Putamen (tissue), 1 donor: ENCODE measurements at regions not wholly inside any gene's neighbourhood (a gene's known extent, or its start where the extent isn't known, plus 50 kb on each side); places are given as distances from the start of the nearest gene placed in this dataset.

Experiments
- DNase-seq: peaks from one replicate; pipeline ENCODE4 v3.0.0-alpha.2; 2016; ENCODE audit warnings: low spot score

GRCh38 chr3:34972481-34972880, 666.8 kb upstream of the ARPP21 start:
- DNase-seq, result no peak

DNA sequence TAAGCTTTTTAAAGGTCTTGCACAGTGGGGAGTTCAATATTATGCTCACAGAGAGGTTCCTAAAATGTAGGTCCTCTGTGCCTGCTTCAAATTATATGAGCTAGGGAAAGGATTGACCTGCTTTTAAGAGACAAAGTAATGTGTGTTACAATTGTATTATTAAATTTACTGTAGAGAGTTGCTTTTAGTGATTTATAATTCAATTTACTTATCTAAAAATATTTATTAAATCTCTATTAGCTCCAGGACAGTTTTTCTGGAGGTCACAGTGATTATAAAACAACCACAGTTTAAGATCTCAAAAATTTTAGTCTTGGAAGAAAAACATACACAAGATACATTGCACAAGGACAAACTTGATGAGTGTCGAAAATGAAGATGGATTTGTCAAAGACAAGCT, 665.7 kb upstream of the ARPP21 start:
- DNase-seq, result no peak

DNA sequence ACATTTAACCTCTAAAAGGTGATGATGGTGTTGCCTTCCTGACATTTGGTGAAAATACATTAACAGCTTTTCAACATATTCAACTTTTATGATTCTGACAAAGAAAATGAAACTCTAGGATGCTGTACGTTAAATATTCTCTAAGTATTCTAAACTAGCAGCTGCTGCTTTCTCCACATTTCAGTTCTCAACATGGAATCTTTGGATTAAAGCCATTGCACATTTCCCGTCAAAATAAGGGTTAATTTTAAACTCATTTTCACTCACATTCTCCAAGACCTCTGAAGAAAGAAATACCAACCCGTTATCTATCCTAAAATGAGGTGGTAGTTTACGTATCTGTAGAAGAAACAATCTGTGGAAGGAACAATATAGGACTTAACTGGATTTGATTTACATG, 655.7 kb upstream of the ARPP21 start:
- DNase-seq, result no peak

DNA sequence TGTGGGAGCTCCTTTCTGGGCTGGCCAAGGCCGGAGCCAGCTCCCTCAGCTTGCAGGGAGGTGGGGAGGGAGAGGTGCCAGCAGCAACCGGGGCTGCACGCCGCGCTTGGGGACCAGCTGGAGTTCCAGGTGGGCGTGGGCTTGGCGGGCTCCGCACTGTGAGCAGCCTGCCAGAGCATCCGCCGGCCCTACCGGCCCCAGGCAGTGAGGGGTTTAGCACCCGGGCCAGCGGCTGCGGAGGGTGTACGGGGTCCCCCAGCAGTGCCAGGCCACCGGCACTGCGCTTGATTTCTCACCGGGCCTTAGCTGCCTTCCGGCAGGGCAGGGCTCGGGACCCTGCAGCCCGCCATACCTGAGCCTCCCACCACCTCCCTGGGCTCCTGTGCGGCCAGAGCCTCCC, 651.0 kb upstream of the ARPP21 start:
- no peak for DNase-seq

GRCh38 chr3:34995796-34996430, 643.4 kb upstream of the ARPP21 start:
- DNase-seq, result no peak

- DNase-seq, result no peak
Observed at GRCh38 chr3:34998902-34999301, 640.4 kb upstream of the ARPP21 start.

DNA sequence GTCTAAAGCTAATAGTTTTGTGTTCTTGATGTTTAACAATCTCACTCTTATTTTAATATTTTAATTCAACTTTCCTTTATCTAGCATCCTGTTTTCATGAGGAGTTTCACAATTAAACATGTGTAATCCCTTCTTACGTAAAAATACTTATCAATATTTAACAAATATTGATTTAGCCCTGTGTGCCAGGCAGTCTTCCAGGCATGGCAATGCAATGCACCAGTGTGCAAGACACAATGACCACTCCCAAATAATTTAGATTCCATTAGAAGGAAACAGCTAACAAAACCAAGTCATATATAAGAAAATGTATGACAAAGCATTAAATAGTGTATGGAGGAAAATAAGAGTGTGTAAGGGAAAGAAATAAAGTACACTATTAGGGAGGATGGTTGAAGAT, 627.1 kb upstream of the ARPP21 start:
- no peak for DNase-seq

GRCh38 chr3:35028157-35028556, 611.2 kb upstream of the ARPP21 start:
- no peak for DNase-seq

DNA sequence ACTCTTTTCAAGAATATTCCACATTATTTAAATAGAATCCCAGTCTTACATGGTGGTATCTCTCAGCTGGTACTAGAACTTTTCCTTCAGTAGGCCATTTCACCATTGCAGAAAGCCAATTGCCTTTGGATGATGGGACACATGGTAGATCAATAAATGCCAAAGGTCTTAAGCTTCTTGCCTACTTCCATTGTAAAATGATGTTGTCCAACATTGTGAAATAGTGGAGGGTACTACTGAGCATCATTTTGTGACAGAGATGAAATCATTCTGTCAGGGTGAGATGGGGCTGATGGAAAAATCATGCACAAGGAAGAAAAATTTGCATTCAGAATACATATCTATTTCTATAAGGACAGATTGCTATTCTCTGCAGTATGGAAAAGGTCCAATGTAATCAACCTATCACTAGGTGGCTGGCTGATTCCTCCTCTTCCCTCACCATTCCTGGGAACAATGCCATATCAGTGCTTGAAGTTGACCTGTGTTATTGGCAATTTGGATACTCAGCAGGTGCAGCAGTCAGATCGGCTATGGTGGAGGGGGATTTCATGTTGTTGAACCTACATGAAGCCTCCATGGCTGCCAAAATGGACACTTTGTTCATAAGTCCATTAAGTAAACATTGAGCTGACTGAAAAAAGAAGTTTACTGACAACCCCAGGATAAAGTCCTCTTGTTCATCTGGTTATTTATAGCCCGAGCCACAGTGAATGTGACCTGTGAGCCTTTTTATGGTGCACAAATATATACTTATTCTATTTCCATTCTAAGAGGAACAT, 596.9 kb upstream of the ARPP21 start:
- no peak for DNase-seq

- DNase-seq, result no peak
Observed at GRCh38 chr3:35043040-35043439, 596.3 kb upstream of the ARPP21 start.

- DNase-seq, result no peak
Observed at GRCh38 chr3:35044190-35044589, 595.1 kb upstream of the ARPP21 start.

DNA sequence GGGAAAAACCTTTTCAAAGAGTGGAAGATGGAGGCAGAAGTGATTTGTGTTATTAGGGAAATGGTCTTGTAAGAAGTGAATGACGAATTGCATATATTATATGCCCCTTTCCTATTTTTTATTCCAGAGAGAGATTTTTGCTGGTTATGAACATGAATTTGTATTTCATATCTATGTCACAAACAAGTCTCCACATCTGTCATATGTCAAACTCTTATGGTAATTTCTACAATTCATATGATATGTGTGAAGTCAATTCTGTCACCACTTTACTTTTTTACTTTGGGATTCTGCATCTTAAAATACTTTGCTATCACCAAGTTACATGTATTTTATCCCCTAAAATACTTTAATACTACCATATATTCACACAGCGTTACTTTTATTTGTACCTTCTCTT, 594.2 kb upstream of the ARPP21 start:
- no peak for DNase-seq

GRCh38 chr3:35064761-35065160, 574.6 kb upstream of the ARPP21 start:
- DNase-seq, result no peak

DNA sequence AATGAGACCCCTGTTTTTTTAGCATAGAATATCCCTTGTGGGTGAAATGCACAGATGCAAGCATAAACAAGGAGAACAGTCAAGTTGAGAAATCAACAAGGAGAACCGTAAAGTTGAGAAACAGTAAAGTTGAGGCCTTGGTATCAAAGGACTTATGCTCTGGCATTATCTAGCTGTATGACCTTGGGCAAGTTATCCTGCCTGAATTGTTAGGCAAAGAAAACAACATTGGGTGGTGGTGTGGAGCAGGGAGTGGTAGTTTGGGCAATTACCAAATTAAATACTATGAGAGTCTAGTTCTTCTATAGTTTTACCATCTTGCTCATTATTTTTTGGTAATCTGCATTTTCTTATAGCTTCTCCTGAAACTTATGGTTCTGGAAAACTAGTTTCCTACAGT, 573.4 kb upstream of the ARPP21 start:
- DNase-seq, result no peak

DNA sequence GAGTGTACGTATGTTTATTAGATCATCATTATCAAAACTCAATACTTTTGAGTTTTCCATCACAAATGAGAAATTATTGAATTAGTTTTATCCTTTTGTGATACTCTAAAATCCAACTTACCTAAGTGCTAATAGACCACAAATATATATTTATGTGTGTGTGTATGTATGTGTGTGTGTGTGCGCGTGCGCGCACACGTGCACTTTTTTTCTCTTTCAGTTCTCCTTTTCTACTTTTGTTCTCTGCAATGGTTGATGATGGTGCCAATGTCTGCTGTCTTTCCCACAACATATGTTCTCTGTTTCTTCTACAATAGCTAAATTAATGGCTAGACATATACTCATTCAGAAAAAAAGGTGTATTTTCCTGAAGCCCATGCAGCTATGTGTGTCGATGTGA, 571.6 kb upstream of the ARPP21 start:
- no peak for DNase-seq

DNA sequence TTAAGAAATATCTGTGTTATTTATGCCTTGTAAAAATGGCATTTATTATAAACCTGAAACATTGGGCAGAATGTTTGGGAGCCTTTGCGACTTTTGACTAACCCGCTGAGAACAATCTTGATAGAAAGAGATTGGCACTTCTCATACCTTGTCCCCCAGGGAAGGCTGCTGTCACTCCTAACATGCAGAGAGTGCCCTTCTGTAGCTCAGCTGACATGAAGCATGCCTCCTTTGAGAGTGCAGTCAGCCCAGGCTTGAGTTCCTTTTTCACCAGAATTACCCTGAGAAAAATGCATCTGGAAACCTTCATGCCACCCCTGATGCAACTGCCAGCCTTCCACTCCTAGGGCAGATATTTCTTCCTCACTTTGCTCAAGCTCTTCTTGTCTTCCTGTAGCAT, 569.2 kb upstream of the ARPP21 start:
- no peak for DNase-seq

DNA sequence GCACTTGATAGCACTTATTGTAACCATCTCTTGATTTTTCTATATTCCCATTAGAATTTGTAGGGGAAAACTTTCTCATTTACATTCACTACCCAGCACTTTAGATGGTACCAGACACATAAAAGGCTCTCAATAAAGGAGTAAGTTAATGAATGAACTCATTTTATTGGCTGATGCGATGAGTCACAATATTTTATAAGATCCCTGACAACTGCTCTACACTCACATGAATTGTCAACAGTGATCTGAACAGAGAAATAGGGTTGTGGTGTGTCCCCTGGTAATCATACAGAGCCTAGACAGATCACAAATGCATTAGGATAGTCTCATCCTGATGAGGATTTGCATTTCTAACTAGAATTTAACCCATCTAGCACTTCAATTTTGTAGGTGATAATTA, 567.6 kb upstream of the ARPP21 start:
- DNase-seq, result no peak

- no peak for DNase-seq
Observed at GRCh38 chr3:35078780-35079179, 560.5 kb upstream of the ARPP21 start.

DNA sequence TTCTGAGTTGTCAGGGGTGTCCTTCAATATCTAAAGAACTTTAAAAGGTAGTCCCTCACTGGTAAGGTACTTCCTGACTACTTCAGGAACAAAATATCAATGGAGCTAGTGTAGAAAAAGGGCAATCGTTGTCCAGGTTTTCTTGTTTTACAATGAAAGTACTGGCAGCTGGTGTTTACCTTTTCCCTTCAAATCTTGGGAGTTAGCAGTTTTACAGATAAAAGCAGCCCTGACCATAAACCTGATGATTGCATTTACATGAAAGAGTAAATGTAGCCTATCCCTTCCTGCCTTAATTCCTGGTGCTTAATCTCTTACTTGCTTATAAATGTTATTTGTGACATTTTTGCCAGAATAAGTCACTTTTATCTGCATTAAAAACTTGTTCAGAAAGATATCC, 559.9 kb upstream of the ARPP21 start:
- no peak for DNase-seq

GRCh38 chr3:35081899-35082298, 557.4 kb upstream of the ARPP21 start:
- no peak for DNase-seq

DNA sequence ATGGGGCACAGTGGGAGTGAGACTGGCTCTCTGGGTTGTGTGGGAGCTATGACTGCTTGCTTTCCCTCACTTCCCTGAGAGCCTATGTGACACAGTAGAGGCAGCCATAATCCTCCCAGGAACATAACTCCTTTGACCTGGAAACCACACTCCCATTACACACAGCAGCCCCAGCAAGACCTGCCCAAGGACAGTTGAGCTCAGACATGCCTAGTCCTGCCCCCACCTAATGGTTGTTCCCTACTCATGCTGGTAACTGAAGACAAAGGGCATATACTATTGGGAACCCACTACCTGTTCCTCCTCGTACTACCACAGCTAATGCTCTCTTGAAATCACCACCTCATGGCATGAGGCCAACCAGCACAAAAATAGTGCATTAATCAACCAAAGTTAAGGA, 550.4 kb upstream of the ARPP21 start:
- DNase-seq, result no peak

DNA sequence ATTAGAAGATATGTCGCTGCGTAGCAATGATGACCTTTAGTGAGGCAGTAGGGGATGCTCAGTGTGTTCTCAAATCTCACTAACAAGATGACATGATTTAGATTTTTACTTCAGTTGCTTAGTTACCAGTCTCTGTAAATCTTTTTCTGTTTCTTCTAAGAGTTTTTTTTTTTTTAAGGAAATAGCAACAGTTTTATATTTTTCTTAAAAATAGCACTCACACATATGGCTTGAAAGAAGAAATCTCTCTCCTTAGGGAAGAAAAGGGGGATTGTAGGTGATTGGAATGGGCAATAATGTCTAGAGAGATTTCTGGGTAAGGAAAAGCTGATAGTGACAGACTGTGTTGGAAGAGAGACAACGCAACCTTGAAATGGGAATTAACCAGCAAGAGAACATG, 524.6 kb upstream of the ARPP21 start:
- DNase-seq, result no peak

GRCh38 chr3:35120026-35120425, 519.3 kb upstream of the ARPP21 start:
- DNase-seq, result no peak

- no peak for DNase-seq
Observed at GRCh38 chr3:35137612-35138011, 501.7 kb upstream of the ARPP21 start.
